ENCODE measurements at regions not wholly inside any gene's neighbourhood (a gene's known extent, or its start where the extent isn't known, plus 50 kb on each side); places are given as distances from the start of the nearest gene placed in this dataset.

GRCh38 chr5:26647781-26648180 is 390.6 kb downstream of the CDH9 start:
- TF ChIP-seq CTCF (IDR thresholded peaks at IDR 0.05 in 8 of 11, conservative IDR thresholded peaks at IDR 0.05 in 3 of 11) (no peak), POLR2A (IDR thresholded peaks at IDR 0.05) (no peak)

Data from spleen (tissue), 7 donors.